H1 (cell line): ENCODE measurements at regions not wholly inside any gene's neighbourhood (a gene's known extent, or its start where the extent isn't known, plus 50 kb on each side); places are given as distances from the start of the nearest gene placed in this dataset.

Source experiments
- CTCF ChIA-PET: fragments of 300-600 bp; sonication (Branson Sonifier 250); formaldehyde crosslinking; loops from one replicate; lab custom pipeline; 2021; ENCODE audit not compliant: partially characterized antibody; lab: Charles Lee
- POLR2A ChIA-PET: fragments of 300-600 bp; sonication (Branson Sonifier 250); formaldehyde crosslinking; loops from one replicate; lab custom pipeline; 2021; ENCODE audit warnings: inconsistent platforms; ENCODE audit not compliant: partially characterized antibody; lab: Charles Lee
- DNase-seq, 2 experiments: peaks; one replicate each; pipeline versions ENCODE4 v3.0.0 to v3.0.0-alpha.2; 2010 to 2022; ENCODE audit warnings: low spot score in 2 of 2, low read depth in 1 of 2, mixed read lengths in 1 of 2
- FAIRE-seq: peaks from 2 replicates; lab custom pipeline; 2011; peaks lifted over from hg19 to GRCh38; lab: Jason Lieb, UNC
- H2AFZ ChIP-seq: 2 replicates; pipeline ENCODE4 v1.8.1; 2012; ENCODE audit warnings: low read length, inconsistent platforms
- H2AK5ac ChIP-seq: 2 replicates; pipeline ENCODE4 v1.6.1; 2013; ENCODE audit warnings: low read depth, low read length
- H2BK120ac ChIP-seq: replicated peaks from 2 replicates; pipeline ENCODE3; 2013; ENCODE audit warnings: low read depth, low read length, inconsistent platforms
- H2BK12ac ChIP-seq: 2 replicates; pipeline ENCODE4 v1.6.1; 2013; ENCODE audit warnings: low read depth, low read length
- H2BK15ac ChIP-seq: 2 replicates; pipeline ENCODE4 v1.6.1; 2013; ENCODE audit warnings: low read length
- H2BK20ac ChIP-seq: 2 replicates; pipeline ENCODE4 v1.6.1; 2013; ENCODE audit warnings: low read length
- H2BK5ac ChIP-seq: 2 replicates; pipeline ENCODE4 v1.6.1; 2013; ENCODE audit warnings: low read depth, low read length
- H3K14ac ChIP-seq: 2 replicates; pipeline ENCODE4 v1.6.1; 2013; ENCODE audit warnings: inconsistent platforms; ENCODE audit not compliant: insufficient read length
- H3K18ac ChIP-seq: 2 replicates; pipeline ENCODE4 v1.6.1; 2013; ENCODE audit warnings: low read length; ENCODE audit errors: extremely low read depth
- H3K23ac ChIP-seq: 2 replicates; pipeline ENCODE4 v1.6.1; 2013; ENCODE audit warnings: inconsistent platforms; ENCODE audit not compliant: insufficient read length
- H3K23me2 ChIP-seq: 2 replicates; pipeline ENCODE4 v1.6.1; 2013; ENCODE audit warnings: low read depth, low read length
- H3K27ac ChIP-seq: 2 replicates; pipeline ENCODE4 v1.6.1; 2011; ENCODE audit warnings: low read depth, low read length, inconsistent platforms
- H3K27me3 ChIP-seq, 4 experiments: replicated peaks in 1 of 4; 1 replicate in 1 of 4; 2 replicates in 3 of 4; pipeline versions ENCODE4 v1.6.1 to v1.8.1; 2011 to 2013; ENCODE audit warnings: low read length in 3 of 4, mild to moderate bottlenecking in 3 of 4, inconsistent platforms in 2 of 4, mixed read lengths in 2 of 4, moderate library complexity in 1 of 4; ENCODE audit not compliant: control insufficient read depth in 3 of 4, insufficient read depth in 3 of 4; ENCODE audit errors: extremely low read depth in 1 of 4
- H3K36me3 ChIP-seq, 4 experiments: 2 replicates each; pipeline versions ENCODE4 v1.6.1 to v1.8.1; 2011 to 2013; ENCODE audit warnings: mild to moderate bottlenecking in 4 of 4, low read length in 3 of 4, moderate library complexity in 2 of 4, control low read depth in 1 of 4, inconsistent platforms in 1 of 4; ENCODE audit not compliant: insufficient read depth in 4 of 4, control insufficient read depth in 2 of 4
- H3K4ac ChIP-seq: replicated peaks from 2 replicates; pipeline ENCODE3; 2013; ENCODE audit warnings: low read length, low read depth, mixed read lengths, inconsistent platforms; ENCODE audit not compliant: insufficient read length
- H3K4me1 ChIP-seq, 4 experiments: replicated peaks in 1 of 4; 1 replicate in 1 of 4; 2 replicates in 3 of 4; pipeline versions ENCODE4 v1.6.1 to v1.8.1; 2011 to 2013; ENCODE audit warnings: low read length in 3 of 4, inconsistent platforms in 2 of 4, mixed read lengths in 1 of 4; ENCODE audit not compliant: insufficient read depth in 4 of 4, control insufficient read depth in 3 of 4
- H3K4me2 ChIP-seq, 2 experiments: 2 replicates each; pipeline versions ENCODE4 v1.6.1 to v1.8.1; 2011 to 2013; ENCODE audit warnings: low read depth in 2 of 2, low read length in 2 of 2, control low read depth in 1 of 2, inconsistent platforms in 1 of 2, mild to moderate bottlenecking in 1 of 2; ENCODE audit not compliant: insufficient read depth in 1 of 2
- H3K4me3 ChIP-seq, 4 experiments: fragments of 200-600, 300-600 bp in 1 of 4; sonication (generic), shearing (Covaris generic), sonication (Bioruptor Twin) in 1 of 4; 2 replicates each; pipeline versions ENCODE4 v1.5.1 to v1.8.1; 2011 to 2016; ENCODE audit warnings: low read length in 4 of 4, low read depth in 3 of 4, control low read depth in 2 of 4, inconsistent platforms in 2 of 4, mild to moderate bottlenecking in 2 of 4, mixed read lengths in 1 of 4, moderate library complexity in 1 of 4; ENCODE audit not compliant: insufficient read depth in 2 of 4; ENCODE audit errors: extremely low read depth in 1 of 4
- H3K56ac ChIP-seq: replicated peaks from 2 replicates; pipeline ENCODE3; 2013; ENCODE audit warnings: low read depth, mild to moderate bottlenecking, mixed read lengths, low read length, inconsistent platforms; ENCODE audit not compliant: insufficient read length
- H3K79me1 ChIP-seq: 2 replicates; pipeline ENCODE4 v1.6.1; 2013; ENCODE audit warnings: low read depth, low read length, control low read depth
- H3K79me2 ChIP-seq, 2 experiments: 2 replicates each; pipeline versions ENCODE4 v1.6.1 to v1.8.1; 2012 to 2013; ENCODE audit warnings: low read length in 2 of 2, mild to moderate bottlenecking in 2 of 2, inconsistent platforms in 1 of 2; ENCODE audit not compliant: insufficient read depth in 2 of 2, control insufficient read depth in 1 of 2
- H3K9ac ChIP-seq, 4 experiments: replicated peaks in 1 of 4; 1 replicate in 1 of 4; 2 replicates in 3 of 4; pipeline versions ENCODE4 v1.6.1 to v1.8.1; 2011 to 2013; ENCODE audit warnings: low read depth in 3 of 4, low read length in 3 of 4, control low read depth in 2 of 4, mild to moderate bottlenecking in 2 of 4, moderate library complexity in 2 of 4, inconsistent platforms in 1 of 4; ENCODE audit errors: extremely low read depth in 1 of 4
- H3K9me3 ChIP-seq, 2 experiments: 2 replicates each; pipeline versions ENCODE4 v1.6.1 to v1.8.1; 2012 to 2013; ENCODE audit warnings: mild to moderate bottlenecking in 2 of 2, moderate library complexity in 2 of 2, control low read depth in 1 of 2, inconsistent platforms in 1 of 2, low read depth in 1 of 2, low read length in 1 of 2, mixed read lengths in 1 of 2; ENCODE audit not compliant: insufficient read depth in 2 of 2
- H4K20me1 ChIP-seq, 2 experiments: replicated peaks in 1 of 2; 2 replicates each; pipeline versions ENCODE3 to v1.8.1; 2011 to 2013; ENCODE audit warnings: inconsistent platforms in 2 of 2, low read length in 2 of 2, mild to moderate bottlenecking in 1 of 2; ENCODE audit not compliant: insufficient read depth in 2 of 2, control insufficient read depth in 1 of 2
- H4K5ac ChIP-seq: 2 replicates; pipeline ENCODE4 v1.6.1; 2013; ENCODE audit warnings: low read length, low read depth, mixed read lengths, inconsistent platforms; ENCODE audit not compliant: insufficient read length
- H4K8ac ChIP-seq: 2 replicates; pipeline ENCODE4 v1.8.0; 2013; ENCODE audit warnings: mild to moderate bottlenecking, moderate library complexity, low read length, inconsistent platforms; ENCODE audit not compliant: insufficient read depth; ENCODE audit errors: extremely low read depth
- H4K91ac ChIP-seq: replicated peaks from 2 replicates; pipeline ENCODE3; 2013; ENCODE audit warnings: low read length, mixed read lengths, inconsistent platforms; ENCODE audit not compliant: insufficient read length
- BRCA1 ChIP-seq: IDR thresholded peaks from 2 replicates; pipeline ENCODE4 v1.6.1; 2012; ENCODE audit warnings: low read depth, low read length, improper control_type of control experiment
- CBX8 ChIP-seq: fragments of 300-800, 300-1000 bp; sonication (generic); IDR thresholded peaks from 2 replicates; pipeline ENCODE4 v1.7.1; 2016; ENCODE audit warnings: low read depth, low read length, borderline replicate concordance
- CTBP2 ChIP-seq: IDR thresholded peaks from 2 replicates; pipeline ENCODE4 v1.7.0; 2011; ENCODE audit warnings: borderline replicate concordance, mild to moderate bottlenecking, moderate library complexity, mixed read lengths, low read length; ENCODE audit not compliant: insufficient read depth, insufficient read length
- HDAC2 ChIP-seq, 2 experiments: fragments of 300-600 bp in 1 of 2; sonication (generic) in 1 of 2; IDR thresholded peaks; 2 replicates each; pipeline ENCODE4 v1.6.1; 2011 to 2012; ENCODE audit warnings: low read depth in 2 of 2, low read length in 2 of 2, mild to moderate bottlenecking in 2 of 2, moderate library complexity in 2 of 2, borderline replicate concordance in 1 of 2, inconsistent platforms in 1 of 2
- MAFK ChIP-seq: IDR thresholded peaks from 2 replicates; pipeline ENCODE4 v1.6.1; 2012; ENCODE audit warnings: low read depth, mild to moderate bottlenecking, improper control_type of control experiment, low read length
- NANOG ChIP-seq: IDR thresholded peaks from 2 replicates; pipeline ENCODE4 v1.6.1; 2011; ENCODE audit warnings: low read length, low read depth, mild to moderate bottlenecking, inconsistent platforms; ENCODE audit not compliant: insufficient read depth, poor library complexity, severe bottlenecking
- POLR2A ChIP-seq, 2 experiments: IDR thresholded peaks; 1 replicate in 1 of 2; 2 replicates in 1 of 2; pipeline ENCODE4 v1.6.1; 2011; ENCODE audit warnings: low read depth in 2 of 2, low read length in 2 of 2, mild to moderate bottlenecking in 2 of 2; ENCODE audit errors: control extremely low read depth in 1 of 2
- RXRA ChIP-seq: IDR thresholded peaks from 2 replicates; pipeline ENCODE4 v1.6.1; 2011; ENCODE audit warnings: low read depth, mild to moderate bottlenecking, low read length, moderate library complexity; ENCODE audit not compliant: insufficient read depth
- SIN3A ChIP-seq, 2 experiments: IDR thresholded peaks in 1 of 2; conservative IDR thresholded peaks in 1 of 2; 2 replicates each; pipeline ENCODE4 v1.6.1; 2011 to 2012; ENCODE audit warnings: low read length in 2 of 2, improper control_type of control experiment in 1 of 2, low read depth in 1 of 2, mild to moderate bottlenecking in 1 of 2
- SIRT6 ChIP-seq: IDR thresholded peaks from one replicate; pipeline ENCODE4 v1.7.1; 2012; ENCODE audit warnings: low read length, inconsistent platforms
- SIX5 ChIP-seq: IDR thresholded peaks from 2 replicates; pipeline ENCODE4 v1.6.1; 2011; ENCODE audit warnings: mild to moderate bottlenecking, low read depth, low read length
- SP2 ChIP-seq: IDR thresholded peaks from 2 replicates; pipeline ENCODE4 v1.6.1; 2012; ENCODE audit warnings: mild to moderate bottlenecking, low read length, inconsistent platforms
- SRF ChIP-seq: IDR thresholded peaks from 2 replicates; pipeline ENCODE4 v1.6.1; 2011; ENCODE audit warnings: mild to moderate bottlenecking, low read depth, low read length, moderate library complexity
- TAF7 ChIP-seq: optimal IDR thresholded peaks from 2 replicates; pipeline ENCODE3; 2011; ENCODE audit warnings: low read depth, mild to moderate bottlenecking, inconsistent platforms, low read length, moderate library complexity, borderline replicate concordance
- TBP ChIP-seq: IDR thresholded peaks from 2 replicates; pipeline ENCODE4 v1.6.1; 2011; ENCODE audit warnings: low read depth, low read length, improper control_type of control experiment

DNA sequence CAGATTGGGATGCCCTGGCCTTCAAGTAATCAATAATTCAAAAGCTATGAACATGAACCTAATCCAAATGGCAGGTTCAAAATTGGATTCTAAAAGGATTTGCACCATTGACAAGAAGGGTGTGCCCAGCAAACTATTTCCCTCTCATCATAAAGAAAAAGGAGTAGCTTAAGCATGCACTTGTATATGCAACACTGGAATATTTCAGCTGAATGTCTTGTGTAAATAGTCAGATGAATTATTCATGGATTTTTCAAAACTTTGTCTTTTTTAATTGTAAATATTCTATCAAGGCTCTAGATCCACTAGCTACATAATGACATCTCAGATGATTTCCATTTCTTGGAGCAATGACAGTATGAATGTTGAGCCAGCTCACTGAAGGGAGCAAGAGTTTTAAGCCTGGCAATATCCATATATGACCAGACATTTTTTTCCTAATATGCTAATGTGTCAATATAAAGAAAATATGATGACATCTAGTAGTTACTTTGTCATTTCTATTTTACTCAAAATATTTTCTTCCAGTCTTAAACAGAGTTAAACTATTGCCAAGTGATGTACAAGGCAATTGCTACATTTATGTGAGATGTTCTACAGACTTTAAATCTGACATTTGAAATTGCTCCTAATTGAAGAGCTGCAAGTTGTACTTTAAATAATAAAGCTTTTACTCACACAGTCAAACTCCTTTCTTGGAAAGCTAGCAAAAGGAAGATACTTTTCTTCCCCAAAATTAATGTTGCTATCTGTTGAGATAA lies 230.5 kb upstream of the AGTR1 start:
- Histone ChIP-seq H4K8ac (no peak overlapping the region), H2AFZ (no peak overlapping the region), H2BK20ac (no peak overlapping the region), H3K79me2 (no peaks in the 10 kb centered on the region), H4K20me1 (no peaks in the 10 kb centered on the region), H3K4me2 (no peak overlapping the region), H3K23me2 (no peaks in the 10 kb centered on the region), H3K9me3 (no peaks in the 10 kb centered on the region), H3K9ac (no peak overlapping the region), H4K5ac (no peak overlapping the region), H3K27me3 (no peaks in the 10 kb centered on the region), H2AK5ac (no peak overlapping the region), H3K18ac (no peak overlapping the region), H2BK12ac (no peak overlapping the region), H3K36me3 (no peaks in the 10 kb centered on the region), H3K14ac (no peak overlapping the region), H4K91ac (no peak overlapping the region), H3K4ac (no peak overlapping the region), H2BK5ac (no peak overlapping the region), H3K79me1 (no peaks in the 10 kb centered on the region), H3K56ac (no peak overlapping the region), H2BK15ac (no peak overlapping the region), H3K27ac (no peak overlapping the region), H3K4me3 (no peak overlapping the region), H2BK120ac (no peak overlapping the region), H3K4me1 (peaks cover 0 to 2% (median 0%) of the 10 kb centered on the region in 4 experiments; a peak in 1 of 7 replicates), H3K23ac (no peak overlapping the region)
- ChIA-PET CTCF (no interaction called here), POLR2A (no interaction called here)
- FAIRE-seq (no peak), DNase-seq (no peak)
- TF ChIP-seq BRCA1, result no peak
- TF ChIP-seq SIRT6, result no peak
- TF ChIP-seq CTBP2, result no peak
- TF ChIP-seq SRF, result no peak
- no peak for TF ChIP-seq CBX8
- TF ChIP-seq TBP, result no peak
- TF ChIP-seq MAFK, result no peak
- TF ChIP-seq NANOG, result no peak
- no peak for TF ChIP-seq SIN3A (conservative IDR thresholded peaks at IDR 0.05 in 1 of 2, IDR thresholded peaks at IDR 0.05 in 1 of 2; ENCODE audit: low read depth in 1 of 2, low read length in 2 of 2)
- no peak for TF ChIP-seq TAF7
- no peak for TF ChIP-seq HDAC2 (IDR thresholded peaks at IDR 0.05; ENCODE audit: borderline replicate concordance in 1 of 2, low read depth in 2 of 2, low read length in 2 of 2)
- TF ChIP-seq POLR2A (IDR thresholded peaks at IDR 0.05; ENCODE audit: control extremely low read depth in 1 of 2, low read depth in 2 of 2, low read length in 2 of 2), result no peak
- no peak for TF ChIP-seq RXRA
- TF ChIP-seq SP2, result no peak
- TF ChIP-seq SIX5, result no peak
